ENCODE measurements at regions not wholly inside any gene's neighbourhood (a gene's known extent, or its start where the extent isn't known, plus 50 kb on each side); places are given as distances from the start of the nearest gene placed in this dataset.
A peak's percentile ranks its signal among the peaks of the same experiment; 100 is the strongest.

DNA sequence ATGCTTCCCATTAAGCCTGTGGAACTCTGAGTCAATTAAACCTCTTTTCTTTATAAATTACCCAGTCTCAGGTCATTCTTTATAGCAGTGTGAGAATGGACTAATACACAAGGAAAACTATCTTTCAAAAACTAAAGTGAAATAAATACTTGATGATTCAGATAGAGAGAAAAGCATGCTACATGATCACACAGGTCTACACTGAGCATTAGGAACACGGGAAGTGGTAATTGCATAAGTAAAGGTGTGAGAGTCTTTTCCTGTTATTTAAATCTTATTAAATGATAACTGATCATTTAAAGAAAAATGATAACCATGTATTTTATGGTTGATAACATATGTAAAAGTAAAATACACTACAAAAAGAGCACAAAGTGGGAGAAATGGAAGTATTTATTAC, 812.0 kb upstream of the RAB6C start:
- no peak for DNase-seq (ENCODE audit: insufficient read length, low spot score, missing footprints)
- Histone ChIP-seq H3K4me3 (ENCODE audit: insufficient read depth, low read length) (no peak overlapping the region), H3K9me3 (ENCODE audit: low read depth, low read length) (no peaks in the 10 kb centered on the region), H3K27ac (ENCODE audit: low read depth, low read length) (no peak overlapping the region), H3K79me2 (ENCODE audit: insufficient read depth, low read length) (no peaks in the 10 kb centered on the region), H3K27me3 (ENCODE audit: insufficient read depth, low read length) (no peaks in the 10 kb centered on the region), H3K4me2 (ENCODE audit: insufficient read depth, low read length) (no peak overlapping the region), H4K20me1 (ENCODE audit: insufficient read depth, low read length) (no peaks in the 10 kb centered on the region), H3K36me3 (ENCODE audit: insufficient read depth, low read length) (no peaks in the 10 kb centered on the region), H3K4me1 (ENCODE audit: insufficient read depth, low read length) (no peaks in the 10 kb centered on the region), H2AFZ (ENCODE audit: low read length) (no peak overlapping the region)
- TF ChIP-seq, protein P1, sequence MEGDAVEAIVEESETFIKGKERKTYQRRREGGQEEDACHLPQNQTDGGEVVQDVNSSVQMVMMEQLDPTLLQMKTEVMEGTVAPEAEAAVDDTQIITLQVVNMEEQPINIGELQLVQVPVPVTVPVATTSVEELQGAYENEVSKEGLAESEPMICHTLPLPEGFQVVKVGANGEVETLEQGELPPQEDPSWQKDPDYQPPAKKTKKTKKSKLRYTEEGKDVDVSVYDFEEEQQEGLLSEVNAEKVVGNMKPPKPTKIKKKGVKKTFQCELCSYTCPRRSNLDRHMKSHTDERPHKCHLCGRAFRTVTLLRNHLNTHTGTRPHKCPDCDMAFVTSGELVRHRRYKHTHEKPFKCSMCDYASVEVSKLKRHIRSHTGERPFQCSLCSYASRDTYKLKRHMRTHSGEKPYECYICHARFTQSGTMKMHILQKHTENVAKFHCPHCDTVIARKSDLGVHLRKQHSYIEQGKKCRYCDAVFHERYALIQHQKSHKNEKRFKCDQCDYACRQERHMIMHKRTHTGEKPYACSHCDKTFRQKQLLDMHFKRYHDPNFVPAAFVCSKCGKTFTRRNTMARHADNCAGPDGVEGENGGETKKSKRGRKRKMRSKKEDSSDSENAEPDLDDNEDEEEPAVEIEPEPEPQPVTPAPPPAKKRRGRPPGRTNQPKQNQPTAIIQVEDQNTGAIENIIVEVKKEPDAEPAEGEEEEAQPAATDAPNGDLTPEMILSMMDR (IDR thresholded peaks at IDR 0.05; ENCODE audit: extremely low read depth, low read depth, low read length): no peak

- no peak overlapping the region for H3K27ac ChIP-seq (ENCODE audit: low read depth, low read length)
- no peaks in the 10 kb centered on the region for H3K36me3 ChIP-seq (ENCODE audit: insufficient read depth, low read length)
- H3K4me1 ChIP-seq (ENCODE audit: insufficient read depth, low read length): no peaks in the 10 kb centered on the region
- H3K4me3 ChIP-seq (ENCODE audit: insufficient read depth, low read length): no peak overlapping the region
- H3K27me3 ChIP-seq (ENCODE audit: insufficient read depth, low read length): no peaks in the 10 kb centered on the region
- TF ChIP-seq, protein P1 (IDR thresholded peaks at IDR 0.05; ENCODE audit: extremely low read depth, low read depth, low read length): no peak
- DNase-seq (ENCODE audit: insufficient read length, low spot score, missing footprints): no peak
- H3K4me2 ChIP-seq (ENCODE audit: insufficient read depth, low read length): no peak overlapping the region
- no peaks in the 10 kb centered on the region for H3K79me2 ChIP-seq (ENCODE audit: insufficient read depth, low read length)
- H2AFZ ChIP-seq (ENCODE audit: low read length): no peak overlapping the region
- peaks cover 2% of the 10 kb centered on the region for H3K9me3 ChIP-seq (ENCODE audit: low read depth, low read length)
- no peaks in the 10 kb centered on the region for H4K20me1 ChIP-seq (ENCODE audit: insufficient read depth, low read length)
Observed at GRCh38 chr2:129170570-129170969, 808.9 kb upstream of the RAB6C start.

- no peak overlapping the region for H3K4me3 ChIP-seq (ENCODE audit: insufficient read depth, low read length)
- no peaks in the 10 kb centered on the region for H3K79me2 ChIP-seq (ENCODE audit: insufficient read depth, low read length)
- TF ChIP-seq, protein P1 (IDR thresholded peaks at IDR 0.05; ENCODE audit: extremely low read depth, low read depth, low read length): no peak
- H3K4me2 ChIP-seq (ENCODE audit: insufficient read depth, low read length): no peak overlapping the region
- H4K20me1 ChIP-seq (ENCODE audit: insufficient read depth, low read length): no peaks in the 10 kb centered on the region
- H3K27me3 ChIP-seq (ENCODE audit: insufficient read depth, low read length): no peaks in the 10 kb centered on the region
- no peak overlapping the region for H2AFZ ChIP-seq (ENCODE audit: low read length)
- no peaks in the 10 kb centered on the region for H3K36me3 ChIP-seq (ENCODE audit: insufficient read depth, low read length)
- H3K4me1 ChIP-seq (ENCODE audit: insufficient read depth, low read length): no peaks in the 10 kb centered on the region
- no peak overlapping the region for H3K27ac ChIP-seq (ENCODE audit: low read depth, low read length)
- no peak for DNase-seq (ENCODE audit: insufficient read length, low spot score, missing footprints)
- H3K9me3 ChIP-seq (ENCODE audit: low read depth, low read length): peaks cover 2% of the 10 kb centered on the region
Observed at GRCh38 chr2:129174143-129174542, 805.3 kb upstream of the RAB6C start.

DNA sequence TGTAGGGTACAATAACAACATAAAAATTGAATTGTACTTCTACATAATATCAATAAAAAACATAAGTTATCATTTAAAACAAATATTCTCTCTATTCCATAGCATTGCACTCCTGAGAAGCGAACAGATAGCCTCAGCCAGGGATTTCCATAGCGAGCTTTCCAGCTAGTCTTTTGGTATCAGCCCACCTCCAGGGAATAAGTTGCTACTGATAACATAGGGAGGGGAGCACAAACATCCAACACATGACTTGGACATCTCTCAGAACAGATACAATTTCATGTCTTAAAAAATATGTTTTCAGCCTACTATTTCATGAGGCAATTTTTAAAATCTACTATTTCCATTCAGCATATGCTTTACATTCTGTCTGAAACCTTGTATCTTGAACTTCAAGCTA, 804.4 kb upstream of the RAB6C start:
- H3K36me3 ChIP-seq (ENCODE audit: insufficient read depth, low read length): no peaks in the 10 kb centered on the region
- no peaks in the 10 kb centered on the region for H3K27me3 ChIP-seq (ENCODE audit: insufficient read depth, low read length)

More for the DNA sequence above, 804.4 kb upstream of the RAB6C start:
- Histone ChIP-seq H3K27ac (ENCODE audit: low read depth, low read length) (no peak overlapping the region), H3K4me2 (ENCODE audit: insufficient read depth, low read length) (no peak overlapping the region), H3K4me3 (ENCODE audit: insufficient read depth, low read length) (no peak overlapping the region), H2AFZ (ENCODE audit: low read length) (no peak overlapping the region), H3K9me3 (ENCODE audit: low read depth, low read length) (peaks cover 2% of the 10 kb centered on the region), H3K79me2 (ENCODE audit: insufficient read depth, low read length) (no peaks in the 10 kb centered on the region), H4K20me1 (ENCODE audit: insufficient read depth, low read length) (no peaks in the 10 kb centered on the region), H3K4me1 (ENCODE audit: insufficient read depth, low read length) (no peaks in the 10 kb centered on the region)
- TF ChIP-seq, protein P1 (IDR thresholded peaks at IDR 0.05; ENCODE audit: extremely low read depth, low read depth, low read length): no peak
- peak; percentile 53 for DNase-seq (ENCODE audit: insufficient read length, low spot score, missing footprints)
